ENCODE measurements at regions not wholly inside any gene's neighbourhood (a gene's known extent, or its start where the extent isn't known, plus 50 kb on each side); places are given as distances from the start of the nearest gene placed in this dataset.

- no peak for FAIRE-seq
Measured at GRCh38 chr10:111756217-111757061, 427.1 kb downstream of the GPAM start.

GRCh38 chr10:111758593-111758992 is 425.0 kb downstream of the GPAM start:
- no peak for FAIRE-seq

- FAIRE-seq, result no peak
Measured at GRCh38 chr10:111762114-111762513, 421.5 kb downstream of the GPAM start.

GRCh38 chr10:111765216-111765615 is 418.3 kb downstream of the GPAM start:
- no peak for FAIRE-seq

GRCh38 chr10:111766464-111766863 is 417.1 kb downstream of the GPAM start:
- FAIRE-seq, result no peak

- FAIRE-seq, result no peak
Measured at GRCh38 chr10:111767661-111768060, 415.9 kb downstream of the GPAM start.

- no peak for FAIRE-seq
Measured at GRCh38 chr10:111773950-111774349, 409.6 kb downstream of the GPAM start.

GRCh38 chr10:111774486-111774885 is 409.1 kb downstream of the GPAM start:
- no peak for FAIRE-seq

- FAIRE-seq, result no peak
Measured at GRCh38 chr10:111784436-111784835, 399.1 kb downstream of the GPAM start.

GRCh38 chr10:111784946-111785465 is 398.6 kb downstream of the GPAM start:
- FAIRE-seq, result no peak

- no peak for FAIRE-seq
Measured at GRCh38 chr10:111785921-111786320, 397.6 kb downstream of the GPAM start.

GRCh38 chr10:111789821-111790220 is 393.7 kb downstream of the GPAM start:
- no peak for FAIRE-seq

GRCh38 chr10:111801841-111802240 is 381.7 kb downstream of the GPAM start:
- FAIRE-seq, result no peak

GRCh38 chr10:111804781-111805180 is 378.8 kb downstream of the GPAM start:
- no peak for FAIRE-seq

- FAIRE-seq, result no peak
Measured at GRCh38 chr10:111811517-111811916, 372.0 kb downstream of the GPAM start.

GRCh38 chr10:111820471-111820870 is 363.1 kb downstream of the GPAM start:
- no peak for FAIRE-seq

- no peak for FAIRE-seq
Measured at GRCh38 chr10:111821871-111822270, 361.7 kb downstream of the GPAM start.

GRCh38 chr10:111822661-111823060 is 360.9 kb downstream of the GPAM start:
- no peak for FAIRE-seq

GRCh38 chr10:111824128-111824527 is 359.4 kb downstream of the GPAM start:
- no peak for FAIRE-seq

- FAIRE-seq, result no peak
Measured at GRCh38 chr10:111830359-111830758, 353.2 kb downstream of the GPAM start.

- FAIRE-seq, result no peak
Measured at GRCh38 chr10:111831058-111831457, 352.5 kb downstream of the GPAM start.

- FAIRE-seq, result no peak
Measured at GRCh38 chr10:111833251-111833650, 350.3 kb downstream of the GPAM start.

GRCh38 chr10:111835574-111835973 is 348.0 kb downstream of the GPAM start:
- FAIRE-seq, result no peak

- FAIRE-seq, result no peak
Measured at GRCh38 chr10:111836064-111836463, 347.5 kb downstream of the GPAM start.

GRCh38 chr10:111836571-111836970 is 347.0 kb downstream of the GPAM start:
- FAIRE-seq, result no peak

All from colon (tissue), 2 donors.